ENCODE measurements at regions not wholly inside any gene's neighbourhood (a gene's known extent, or its start where the extent isn't known, plus 50 kb on each side); places are given as distances from the start of the nearest gene placed in this dataset.
A peak's percentile ranks its signal among the peaks of the same experiment; 100 is the strongest.

- in situ Hi-C loops (cut with MboI; ENCODE audit: low sequenced_read_pairs in 4 of 4): no loop called here
- ATAC-seq (no peak), DNase-seq (no peak)
- H3K36me3 ChIP-seq: no peaks in the 10 kb centered on the region
- no peaks in the 10 kb centered on the region for H3K9me3 ChIP-seq
- H3K27ac ChIP-seq: no peak overlapping the region
- TF ChIP-seq CTCF (IDR thresholded peaks at IDR 0.05 in 4 of 5, conservative IDR thresholded peaks at IDR 0.05 in 1 of 5): no peak
- no peak for TF ChIP-seq POLR2A (IDR thresholded peaks at IDR 0.05)
- no peaks in the 10 kb centered on the region for H3K27me3 ChIP-seq
- intact Hi-C loops (cut with DNase I; ENCODE audit: low total_unique reads): no loop called here
- no peaks in the 10 kb centered on the region for H3K4me1 ChIP-seq
- no peak overlapping the region for H3K4me3 ChIP-seq
Observed at GRCh38 chr1:116252785-116253184, 120.3 kb upstream of the ATP1A1 start.

GRCh38 chr1:116253566-116254382, 119.3 kb upstream of the ATP1A1 start:
- H3K9me3 ChIP-seq: no peaks in the 10 kb centered on the region
- DNase-seq (no peak), ATAC-seq (no peak)
- no peak overlapping the region for H3K4me3 ChIP-seq
- H3K4me1 ChIP-seq: no peaks in the 10 kb centered on the region
- no peaks in the 10 kb centered on the region for H3K27me3 ChIP-seq
- no peak for TF ChIP-seq CTCF (IDR thresholded peaks at IDR 0.05 in 4 of 5, conservative IDR thresholded peaks at IDR 0.05 in 1 of 5)
- no peak for TF ChIP-seq POLR2A (IDR thresholded peaks at IDR 0.05)
- intact Hi-C loops (cut with DNase I; ENCODE audit: low total_unique reads): no loop called here
- H3K27ac ChIP-seq: no peak overlapping the region
- H3K36me3 ChIP-seq: no peaks in the 10 kb centered on the region
- in situ Hi-C loops (cut with MboI; ENCODE audit: low sequenced_read_pairs in 4 of 4): no loop called here

GRCh38 chr1:116254776-116255175, 118.3 kb upstream of the ATP1A1 start:
- H3K4me1 ChIP-seq: no peaks in the 10 kb centered on the region
- in situ Hi-C loops (cut with MboI; ENCODE audit: low sequenced_read_pairs in 4 of 4) (no loop called here), intact Hi-C loops (cut with DNase I; ENCODE audit: low total_unique reads) (loop anchor here (5.0 kb wide), 1 partner anchor 233 kb away; no protein-coding TSS in a partner anchor)
- H3K9me3 ChIP-seq: no peaks in the 10 kb centered on the region
- H3K4me3 ChIP-seq: no peak overlapping the region
- DNase-seq: no peak
- H3K27me3 ChIP-seq: no peaks in the 10 kb centered on the region
- TF ChIP-seq CTCF (IDR thresholded peaks at IDR 0.05 in 4 of 5, conservative IDR thresholded peaks at IDR 0.05 in 1 of 5): no peak
- no peak for TF ChIP-seq POLR2A (IDR thresholded peaks at IDR 0.05)
- no peak for ATAC-seq
- H3K36me3 ChIP-seq: no peaks in the 10 kb centered on the region
- H3K27ac ChIP-seq: no peak overlapping the region

GRCh38 chr1:116255486-116256285, 117.4 kb upstream of the ATP1A1 start:
- peak; percentile 84 to 90 for ATAC-seq
- Histone ChIP-seq H3K4me1 (no peaks in the 10 kb centered on the region), H3K9me3 (no peaks in the 10 kb centered on the region), H3K4me3 (no peak overlapping the region), H3K27me3 (no peaks in the 10 kb centered on the region), H3K36me3 (no peaks in the 10 kb centered on the region), H3K27ac (no peak overlapping the region)
- peak; percentile 18 to 31 for DNase-seq
- TF ChIP-seq POLR2A (IDR thresholded peaks at IDR 0.05) (no peak), CTCF (IDR thresholded peaks at IDR 0.05 in 4 of 5, conservative IDR thresholded peaks at IDR 0.05 in 1 of 5) (no peak)
- in situ Hi-C loops (cut with MboI; ENCODE audit: low sequenced_read_pairs in 4 of 4): no loop called here
- intact Hi-C loops (cut with DNase I; ENCODE audit: low total_unique reads): loop anchor here (5.0 kb wide), 1 partner anchor 232 kb away; no protein-coding TSS in a partner anchor
